Anterior cingulate cortex (tissue), 58 donors: ENCODE measurements at regions not wholly inside any gene's neighbourhood (a gene's known extent, or its start where the extent isn't known, plus 50 kb on each side); places are given as distances from the start of the nearest gene placed in this dataset.
"Not testable (repeated sequence)": the region's sequence is repeated elsewhere in the genome, so short reads cannot be mapped to it uniquely, and the experiment has no call there.

Experiments
- DNase-seq, 58 donors: peaks; one replicate each; lab custom pipeline; 2025; lab: John Stamatoyannopoulos, UW

DNA sequence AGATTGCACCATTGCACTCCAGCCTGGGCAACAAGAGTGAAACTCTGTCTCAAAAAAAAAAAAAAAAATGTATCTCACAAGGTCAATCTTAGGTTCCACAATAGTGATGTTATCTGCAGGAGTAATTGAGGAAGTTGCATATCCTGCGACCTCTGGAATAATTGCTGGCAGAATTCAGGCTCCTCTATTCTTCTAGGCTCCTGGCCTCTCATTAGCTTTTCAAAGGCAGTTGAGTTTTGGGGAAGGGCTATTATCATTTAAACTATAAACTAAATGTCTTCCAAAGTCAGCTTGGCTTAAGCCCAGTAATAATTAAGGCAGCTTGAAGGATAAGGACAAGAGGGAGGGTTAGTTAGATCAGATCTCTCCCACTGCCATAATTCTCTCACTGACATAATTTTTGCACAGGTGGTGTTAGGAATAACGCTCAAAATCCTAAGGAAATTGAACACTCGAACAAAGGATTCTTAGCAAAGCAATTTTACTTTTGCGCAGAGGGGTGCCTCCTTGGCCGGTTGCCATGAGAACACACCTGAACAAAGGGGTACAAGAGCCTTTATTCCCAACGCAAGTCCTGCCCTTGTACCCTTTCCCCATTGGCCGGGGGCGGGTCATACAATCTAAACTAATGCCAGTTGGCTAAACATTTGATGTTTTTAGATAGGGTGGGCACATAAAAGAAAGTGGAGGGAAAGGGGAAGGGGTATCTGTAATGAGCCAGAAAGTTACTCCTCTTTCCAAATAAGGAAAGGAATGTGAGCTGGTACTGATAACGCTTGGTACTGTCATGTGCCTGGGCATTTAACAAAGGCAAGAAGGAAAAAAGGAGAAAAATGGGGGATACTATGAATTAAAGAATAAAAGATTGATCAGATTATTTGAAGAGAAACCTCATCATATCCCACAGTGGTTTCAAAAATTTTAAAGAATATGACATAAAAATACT lies 106.4 kb upstream of the CCNG1 start:
- no peak for DNase-seq

DNA sequence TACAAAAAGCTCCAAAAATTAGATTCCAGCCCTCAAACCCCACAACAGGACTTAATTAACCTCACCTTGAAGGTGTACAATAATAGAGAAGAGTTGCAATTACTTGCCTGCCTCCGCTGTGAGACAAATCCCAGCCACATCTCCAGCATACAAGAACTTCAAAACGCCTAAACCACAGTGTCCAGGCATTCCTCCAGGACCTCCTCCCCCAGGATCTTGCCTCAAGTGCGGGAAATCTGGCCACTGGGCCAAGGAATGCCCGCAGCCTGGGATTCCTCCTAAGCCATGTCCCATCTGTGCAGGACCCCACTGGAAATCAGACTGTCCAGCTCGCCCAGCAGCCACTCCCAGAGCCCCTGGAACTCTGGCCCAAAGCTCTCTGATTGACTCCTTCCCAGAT lies 101.3 kb upstream of the CCNG1 start:
- DNase-seq: not testable (repeated sequence)

DNA sequence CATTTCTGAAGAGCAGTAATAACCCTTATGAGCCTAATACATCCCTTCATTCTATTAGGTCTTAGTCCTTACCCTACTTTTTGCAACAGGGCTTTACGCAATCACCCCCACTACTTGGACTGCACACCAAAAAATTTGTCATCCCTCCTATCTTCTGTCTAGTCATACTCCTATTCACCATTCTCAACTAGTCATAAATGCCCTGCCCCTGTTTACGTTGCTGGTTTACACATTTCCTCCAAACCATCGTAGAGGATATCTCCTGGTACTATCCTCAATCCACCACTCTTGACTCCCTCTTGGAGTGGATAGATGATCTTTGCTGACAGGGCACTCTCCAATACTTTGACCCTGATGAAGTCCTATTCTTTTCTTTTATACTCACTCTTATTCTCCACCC lies 98.2 kb upstream of the CCNG1 start:
- no peak for DNase-seq

DNA sequence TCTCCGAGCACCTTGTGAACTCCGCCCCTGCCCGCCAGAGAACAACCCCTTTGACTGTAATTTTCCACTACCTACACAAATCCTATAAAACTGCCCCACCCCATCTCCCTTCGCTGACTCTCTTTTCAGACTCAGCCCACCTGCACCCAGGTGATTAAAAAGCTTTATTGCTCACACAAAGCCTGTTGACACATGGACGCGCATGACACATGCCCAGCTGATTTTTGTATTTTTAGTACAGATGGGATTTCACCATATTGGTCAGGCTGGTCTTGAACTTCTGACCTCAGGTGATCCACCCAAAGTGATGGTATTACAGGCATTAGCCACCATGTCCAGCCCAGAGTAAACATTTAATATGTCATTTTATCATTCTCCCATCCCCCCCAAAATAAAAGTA lies 97.0 kb upstream of the CCNG1 start:
- not testable (repeated sequence) for DNase-seq

DNA sequence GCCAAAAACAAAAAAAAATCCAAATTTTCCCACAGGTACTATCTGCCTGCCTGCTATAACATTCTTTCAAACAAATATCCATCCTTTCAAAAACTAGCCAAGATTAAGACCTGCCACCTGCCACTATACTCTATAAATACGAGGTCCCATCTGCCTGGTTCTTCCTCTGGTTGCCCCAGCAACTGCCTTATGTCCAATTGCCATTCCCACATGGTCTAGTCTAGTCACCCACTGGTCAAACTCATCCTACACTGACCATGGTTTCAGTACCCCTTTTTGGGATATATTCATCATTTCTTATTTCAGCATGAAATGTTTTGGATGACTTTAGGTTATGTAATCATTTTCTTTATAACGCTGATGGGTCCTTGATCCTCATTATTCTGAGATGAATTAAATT lies 95.1 kb upstream of the CCNG1 start:
- no peak for DNase-seq

DNA sequence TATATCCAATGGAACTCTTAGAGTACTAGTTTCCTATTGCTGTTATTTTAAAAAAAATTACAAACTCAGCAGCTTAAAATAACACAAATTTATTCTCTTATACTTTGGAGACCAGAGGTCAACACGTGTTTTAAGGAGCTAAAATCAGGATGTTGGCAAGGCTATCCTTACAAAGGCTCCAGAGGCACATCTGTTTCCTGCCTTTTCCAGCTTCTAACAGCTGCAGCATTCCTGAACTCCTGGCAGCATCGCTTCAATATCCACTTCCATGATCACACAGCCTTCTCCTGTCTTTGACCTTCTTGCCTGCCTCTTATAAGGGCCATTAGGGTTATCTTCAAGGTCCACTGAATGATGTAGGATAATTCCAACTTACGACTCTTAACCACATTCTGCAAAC lies 92.2 kb upstream of the CCNG1 start:
- DNase-seq: no peak

DNA sequence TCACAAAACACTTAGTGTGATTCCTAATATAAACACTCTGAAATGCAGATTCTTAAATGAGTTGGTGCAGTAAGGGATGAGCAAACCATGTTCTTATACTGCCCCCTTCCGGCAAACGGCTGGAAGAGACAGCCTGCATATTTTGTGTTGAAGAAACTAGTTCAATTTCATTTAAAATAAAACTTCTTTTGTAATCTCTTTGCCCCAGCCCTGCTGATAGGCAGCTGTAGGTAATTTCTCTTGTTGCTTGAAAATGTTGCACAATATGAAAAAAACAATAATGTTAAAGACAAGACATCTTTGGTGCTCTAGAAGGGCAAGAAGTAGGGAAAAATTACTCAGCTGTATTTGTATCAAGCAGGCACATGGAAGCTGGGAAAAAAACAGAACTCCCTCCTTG lies 89.7 kb upstream of the CCNG1 start:
- DNase-seq: peak in 52 of 58 donors; percentile 1 to 80 (median 32)

DNA sequence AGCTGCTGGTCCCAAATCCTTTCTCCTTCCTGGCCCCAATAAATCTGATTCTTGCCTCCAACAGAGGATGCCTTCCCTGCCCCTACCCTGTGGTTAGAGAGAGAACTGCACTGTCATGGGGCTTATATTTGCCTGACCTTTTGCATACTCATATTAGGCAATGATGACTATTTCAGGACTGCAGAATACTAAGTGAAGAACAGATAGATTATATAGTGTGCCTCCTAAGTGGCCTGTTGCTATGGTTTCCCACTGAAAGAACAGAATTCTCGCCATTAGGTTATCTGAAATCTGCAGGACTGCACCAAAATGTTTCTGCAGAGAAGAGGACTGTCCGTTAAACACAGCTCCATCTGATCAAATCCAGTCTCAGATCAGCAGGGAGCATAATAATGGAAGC lies 87.3 kb upstream of the CCNG1 start:
- DNase-seq: no peak

DNA sequence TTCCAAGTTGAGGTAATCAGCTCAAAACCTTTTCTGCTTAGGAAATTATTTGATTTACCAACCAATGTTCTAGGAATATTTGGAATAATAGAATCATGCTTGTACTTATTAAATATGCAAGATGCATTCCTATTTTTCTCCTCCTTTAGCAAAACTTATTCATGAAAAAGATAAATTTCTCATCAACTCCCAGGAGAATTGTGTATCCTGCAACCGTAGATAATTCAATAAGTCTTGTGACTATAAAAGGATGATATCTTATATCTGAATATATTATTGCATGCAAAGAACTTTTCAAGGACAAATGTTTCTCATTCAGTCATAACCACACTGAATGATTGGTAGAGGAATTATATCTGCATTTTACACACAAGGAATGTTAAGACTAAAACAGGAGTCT lies 84.9 kb upstream of the CCNG1 start:
- DNase-seq: no peak

DNA sequence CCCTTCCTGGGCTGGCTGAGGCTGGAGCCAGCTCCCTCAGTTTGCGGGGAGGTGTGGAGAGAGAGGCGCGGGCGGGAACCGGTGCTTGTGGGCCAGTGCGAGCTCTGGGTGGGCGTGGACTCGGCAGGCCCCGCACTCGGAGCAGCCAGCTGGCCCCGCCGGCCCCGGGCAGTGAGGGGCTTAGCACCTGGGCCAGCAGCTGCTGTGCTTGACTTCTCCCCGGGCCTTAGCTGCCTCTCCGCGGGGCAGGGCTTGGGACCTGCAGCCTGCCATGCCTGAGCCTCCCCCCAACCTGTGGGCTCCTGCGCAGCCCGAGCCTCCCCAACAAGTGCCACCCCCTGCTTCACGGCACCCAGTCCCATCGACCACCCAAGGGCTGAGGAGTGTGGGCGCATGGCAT lies 81.6 kb upstream of the CCNG1 start:
- DNase-seq: not testable (repeated sequence)

DNA sequence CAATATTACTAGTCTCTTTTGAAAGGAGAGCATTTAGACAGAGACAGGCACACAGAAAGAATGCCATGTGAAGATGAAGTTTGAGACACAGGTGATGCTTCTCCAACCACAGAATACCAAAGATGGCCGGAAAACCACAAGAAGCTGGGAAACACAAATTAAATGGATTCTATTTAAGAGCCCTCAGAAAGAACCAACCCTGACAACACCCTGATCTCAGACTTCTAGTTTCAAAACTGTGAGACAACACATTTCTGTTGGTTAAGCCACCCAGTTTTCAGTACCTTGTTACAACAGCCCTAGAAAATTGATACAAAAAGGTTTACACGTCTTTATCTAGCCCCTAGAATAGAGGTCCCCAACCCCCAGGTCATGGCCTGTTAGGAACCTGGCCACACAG lies 79.8 kb upstream of the CCNG1 start:
- no peak for DNase-seq

DNA sequence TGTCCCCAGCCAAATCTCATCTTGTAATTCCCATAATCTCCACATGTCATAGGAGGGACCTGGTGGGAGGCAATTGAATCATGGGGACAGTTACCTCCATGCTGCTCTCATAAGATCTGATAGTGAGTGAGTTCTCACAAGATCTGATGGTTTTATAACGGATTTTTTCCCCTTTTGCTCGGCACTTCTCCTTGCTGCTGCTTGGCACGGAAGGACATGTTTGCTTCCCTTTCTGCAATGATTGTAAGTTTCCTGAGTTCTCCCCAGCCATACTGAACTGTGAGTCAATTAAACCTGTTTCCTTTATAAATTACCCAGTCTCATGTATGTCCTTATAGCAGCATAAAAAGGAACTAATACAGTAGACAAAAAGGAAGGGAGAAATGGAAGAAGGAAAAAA lies 76.7 kb upstream of the CCNG1 start:
- no peak for DNase-seq

DNA sequence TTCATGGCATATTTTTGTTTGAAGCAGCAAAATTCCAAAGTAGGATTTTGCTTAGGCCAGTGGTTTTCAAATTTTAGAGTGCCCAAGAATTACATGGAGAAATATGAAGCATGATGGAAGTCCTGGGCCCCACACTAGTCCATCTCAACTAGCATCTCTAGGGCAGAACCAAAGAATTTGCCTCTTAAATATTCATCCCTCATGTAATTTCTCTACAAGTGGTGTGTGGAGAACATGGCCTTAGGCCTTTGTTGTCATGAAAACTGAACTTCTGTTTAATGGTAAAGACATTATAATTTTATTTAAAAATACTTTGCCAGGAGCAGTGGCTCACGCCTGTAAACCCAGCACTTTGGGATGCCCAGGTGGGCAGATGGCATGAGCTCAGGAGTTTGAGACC lies 75.9 kb upstream of the CCNG1 start:
- DNase-seq: no peak

DNA sequence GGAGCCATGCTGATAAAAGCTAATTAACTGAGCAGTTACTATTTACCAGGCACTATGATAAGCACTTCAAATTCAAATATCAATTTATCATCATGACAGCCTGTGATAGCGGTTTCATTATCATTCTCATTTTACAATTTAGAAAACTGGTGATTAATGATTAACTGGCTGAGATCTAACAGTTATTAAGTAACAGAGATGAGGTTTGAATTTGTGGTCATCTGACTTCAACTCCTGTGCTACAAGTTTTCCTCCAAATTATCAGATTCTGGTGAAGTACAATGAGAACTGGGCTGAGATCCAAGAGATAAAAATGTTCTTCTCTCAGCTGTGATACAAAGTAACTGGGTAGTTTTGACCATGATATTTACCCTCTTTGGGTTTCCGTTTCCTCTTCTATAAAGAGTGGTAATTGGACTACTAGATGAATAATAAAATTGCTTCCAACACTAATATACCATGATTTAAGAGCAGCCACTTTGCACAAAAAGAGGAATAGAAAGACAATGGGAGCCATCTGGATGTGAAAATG lies 74.5 kb upstream of the CCNG1 start:
- DNase-seq: no peak

DNA sequence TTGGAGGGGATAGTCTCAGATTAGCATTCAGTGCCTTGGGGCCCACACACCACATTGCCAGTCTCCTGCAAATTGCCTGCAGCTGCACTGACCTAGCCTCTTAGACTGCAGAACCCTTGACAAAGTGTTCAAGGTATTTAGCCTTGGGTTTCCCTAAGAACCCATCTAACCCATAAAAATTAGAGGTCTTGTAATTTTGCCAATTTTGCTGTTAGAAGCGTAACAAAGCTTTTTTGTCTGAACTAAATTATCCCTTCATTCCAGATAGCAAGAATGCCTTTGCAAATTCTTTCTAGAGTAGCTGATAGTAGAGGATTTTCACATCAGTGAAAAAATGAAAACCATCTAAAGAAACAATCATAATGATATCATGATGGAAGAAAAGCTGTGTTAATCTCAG lies 74.0 kb upstream of the CCNG1 start:
- DNase-seq: no peak

DNA sequence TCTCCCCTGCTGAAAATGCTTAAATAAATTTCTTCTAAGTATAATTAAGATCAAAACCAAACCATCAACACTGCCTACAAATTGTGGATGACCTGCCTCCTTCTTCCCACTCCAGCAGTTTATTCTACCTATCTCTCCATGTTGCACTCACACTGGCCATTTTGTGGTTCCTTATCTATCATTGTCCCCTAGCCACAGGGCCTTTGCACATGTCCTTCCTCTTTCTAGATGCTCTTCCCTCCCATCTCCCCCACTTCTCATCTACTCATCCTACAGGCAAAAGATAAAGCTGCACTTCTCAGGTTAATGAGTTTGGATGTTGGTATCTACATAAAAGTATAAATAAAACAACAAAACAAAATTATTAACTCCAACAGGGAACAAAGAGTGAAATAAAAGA lies 70.6 kb upstream of the CCNG1 start:
- DNase-seq: no peak

DNA sequence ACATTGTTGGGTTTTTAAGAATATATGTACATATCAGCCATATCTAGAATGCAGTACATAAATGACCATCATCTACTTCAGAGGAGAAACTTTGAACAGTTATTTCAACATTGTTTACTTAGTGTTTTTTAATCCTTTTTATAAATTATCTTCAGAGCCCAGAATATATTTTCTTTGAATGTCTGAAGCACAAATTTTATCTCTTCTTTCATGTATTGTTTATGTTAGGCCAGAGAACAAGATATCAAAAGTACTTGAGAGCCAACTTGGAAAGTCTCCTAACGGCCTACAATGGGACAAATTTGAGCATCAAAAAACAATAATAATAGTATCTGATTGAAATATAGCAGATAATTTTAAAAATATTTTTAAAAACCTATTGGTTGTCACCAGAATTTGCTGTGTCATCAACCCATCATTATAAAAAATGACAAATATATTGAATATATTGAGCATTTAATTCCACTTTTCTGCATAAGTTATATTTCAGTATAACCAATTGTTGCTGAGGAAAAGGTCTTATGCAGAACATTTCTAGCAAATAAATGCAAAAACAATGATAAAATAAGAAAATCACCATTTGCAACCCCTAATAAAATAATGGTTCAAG lies 67.5 kb upstream of the CCNG1 start:
- DNase-seq: no peak

DNA sequence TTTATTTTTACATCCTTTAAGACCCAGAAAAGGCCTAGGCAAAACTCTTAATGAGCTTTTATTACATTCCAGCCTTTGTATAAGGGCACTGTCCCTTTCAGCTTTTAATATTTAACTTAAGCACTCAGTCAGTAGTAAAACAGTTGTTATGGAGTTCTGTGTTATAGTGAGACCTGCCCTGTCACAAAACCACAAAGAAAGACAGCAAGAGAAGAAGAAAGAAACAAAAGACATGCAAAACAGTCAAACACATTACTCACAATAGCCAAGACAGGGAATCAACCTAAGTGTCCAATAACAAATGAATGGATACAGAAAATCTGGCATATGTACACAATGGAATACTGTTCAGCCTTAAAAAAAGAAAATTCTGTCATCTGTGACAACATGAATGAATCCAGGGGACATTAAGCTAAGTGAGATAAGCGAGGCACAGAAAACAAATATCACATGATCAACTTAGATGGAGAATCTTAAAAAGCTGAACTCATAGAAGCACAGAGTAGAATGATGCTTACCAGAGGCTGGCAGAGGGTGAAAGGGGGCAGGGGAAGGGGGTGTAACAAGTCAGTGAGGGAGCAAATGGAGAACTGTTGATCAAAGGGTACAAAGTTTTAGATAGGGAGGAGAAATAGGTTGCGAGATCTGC lies 63.8 kb upstream of the CCNG1 start:
- DNase-seq: no peak

DNA sequence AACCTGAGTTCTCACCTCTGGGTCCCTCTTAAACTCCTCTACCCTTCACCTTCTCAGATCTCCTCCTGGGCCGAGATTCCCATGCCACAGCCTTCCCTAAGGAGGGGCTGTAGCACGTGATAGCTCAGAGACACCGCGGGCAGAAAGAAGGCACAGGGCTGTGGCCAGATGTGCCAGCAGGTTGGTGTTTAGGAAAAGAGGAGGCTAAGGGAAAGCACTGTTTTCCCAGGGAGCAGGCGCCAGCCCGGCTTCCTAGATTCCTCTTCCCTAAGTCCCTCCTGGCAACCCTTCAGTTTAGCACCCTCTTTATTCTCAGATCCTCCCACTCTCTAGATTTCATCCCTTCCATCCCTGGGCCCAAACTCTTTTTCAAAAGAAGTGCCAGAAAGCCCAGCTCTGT lies 59.4 kb upstream of the CCNG1 start:
- no peak for DNase-seq

DNA sequence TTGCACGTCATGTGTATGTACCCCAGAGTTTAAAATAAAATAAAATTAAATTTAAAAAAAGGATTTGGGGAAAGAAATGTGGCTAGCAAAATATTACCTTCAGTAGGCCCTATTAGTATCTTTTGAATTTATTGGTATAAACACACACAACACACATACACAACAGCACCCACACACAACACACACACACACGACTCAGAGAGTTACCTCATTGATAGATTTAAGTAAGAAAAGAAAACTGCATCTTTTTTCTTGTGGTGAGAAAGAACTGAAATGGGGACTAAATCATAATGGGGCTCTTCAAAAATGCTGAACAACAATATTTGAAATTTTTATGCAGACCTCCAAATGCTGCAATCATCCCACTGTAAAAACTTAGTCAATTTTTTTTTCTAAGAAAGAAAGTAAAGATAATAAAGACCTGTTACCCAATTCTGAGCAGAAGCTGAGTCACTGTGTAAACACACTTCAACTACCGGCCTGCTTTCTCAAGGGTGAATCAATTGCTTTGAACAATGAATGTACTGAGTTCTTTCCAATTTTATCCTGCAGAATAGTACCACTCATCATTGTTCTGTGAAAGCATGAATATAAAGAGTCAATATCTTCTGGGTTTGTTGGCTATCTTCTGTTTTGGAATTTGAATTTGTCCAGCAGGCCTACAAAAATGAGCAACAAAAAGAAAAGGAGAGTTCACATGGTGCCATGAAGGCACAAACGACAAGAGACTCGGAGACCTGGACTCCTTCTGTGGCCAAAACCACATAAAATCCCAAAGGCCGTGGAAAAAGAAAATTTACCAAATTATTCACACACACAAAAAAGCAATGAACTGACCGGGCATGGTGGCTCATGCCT lies 57.9 kb upstream of the CCNG1 start:
- peak in 2 of 58 donors; percentile 3 to 52 for DNase-seq
